Anterior cingulate cortex (tissue), 58 donors: ENCODE measurements at regions not wholly inside any gene's neighbourhood (a gene's known extent, or its start where the extent isn't known, plus 50 kb on each side); places are given as distances from the start of the nearest gene placed in this dataset.
A peak's percentile ranks its signal among the peaks of the same experiment; 100 is the strongest.

Source experiments
- DNase-seq, 58 donors: peaks; one replicate each; lab custom pipeline; 2025; lab: John Stamatoyannopoulos, UW

DNA sequence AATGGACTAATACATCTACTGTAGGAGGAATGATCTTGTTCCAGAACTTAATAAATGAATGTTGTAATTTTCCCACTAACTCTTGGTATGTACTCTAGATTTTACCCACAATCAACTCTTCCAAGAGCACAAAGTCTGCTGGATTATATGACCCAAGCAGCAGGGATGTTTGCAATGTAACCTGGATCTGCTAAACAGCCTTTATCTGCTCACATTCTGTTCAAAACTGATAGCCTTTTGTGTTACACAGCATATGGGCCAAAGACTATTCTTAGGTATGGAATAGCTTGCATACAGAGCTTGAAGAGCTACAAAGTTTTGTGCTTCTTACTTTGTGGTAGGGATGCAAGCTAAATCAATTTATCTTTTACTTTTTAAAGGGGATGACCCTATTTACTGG, 213.7 kb upstream of the DCN start:
- DNase-seq = no peak

DNA sequence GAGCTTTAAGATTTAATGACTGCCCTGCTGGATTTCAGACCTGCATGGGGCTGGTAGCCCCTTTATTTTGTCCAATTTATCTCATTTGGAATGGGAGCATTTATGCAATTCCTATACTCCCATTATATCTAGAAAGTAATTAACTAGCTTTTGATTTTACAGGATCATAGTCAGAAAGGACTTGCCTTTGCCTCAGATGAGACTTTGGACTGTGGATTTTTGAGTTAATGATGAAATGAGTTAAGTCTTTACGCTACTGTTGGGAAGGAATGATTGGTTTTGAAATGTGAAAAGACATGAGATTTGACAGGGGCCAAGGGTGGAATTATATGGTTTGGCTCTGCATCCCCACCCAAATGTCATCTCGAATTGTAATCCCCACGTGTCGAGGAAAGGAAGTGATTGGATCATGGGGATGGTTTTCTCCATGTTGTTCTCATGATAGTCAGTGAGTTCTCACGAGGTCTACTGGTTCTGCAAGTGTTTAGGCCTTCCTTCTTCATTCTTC, 213.1 kb upstream of the DCN start:
- no peak for DNase-seq

DNA sequence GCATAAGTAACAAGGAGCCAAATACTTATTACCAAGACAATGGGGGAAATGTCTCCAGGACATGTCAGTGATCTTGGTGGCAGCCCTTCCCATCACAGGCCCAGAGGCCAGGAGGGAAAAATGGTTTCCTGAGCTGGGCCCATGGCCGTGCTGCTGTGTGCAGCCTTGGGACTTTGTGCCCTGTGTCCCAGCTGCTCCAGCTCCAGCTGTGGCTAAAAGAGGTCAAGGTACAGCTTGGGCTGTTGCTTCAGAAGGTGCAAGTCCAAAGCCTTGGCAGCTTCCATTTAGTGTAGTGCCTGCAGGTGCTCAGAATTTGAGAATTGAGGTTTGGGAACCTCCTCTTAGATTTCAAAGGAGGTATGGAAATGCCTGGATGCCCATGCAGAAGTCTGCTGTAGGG, 212.3 kb upstream of the DCN start:
- no peak for DNase-seq

DNA sequence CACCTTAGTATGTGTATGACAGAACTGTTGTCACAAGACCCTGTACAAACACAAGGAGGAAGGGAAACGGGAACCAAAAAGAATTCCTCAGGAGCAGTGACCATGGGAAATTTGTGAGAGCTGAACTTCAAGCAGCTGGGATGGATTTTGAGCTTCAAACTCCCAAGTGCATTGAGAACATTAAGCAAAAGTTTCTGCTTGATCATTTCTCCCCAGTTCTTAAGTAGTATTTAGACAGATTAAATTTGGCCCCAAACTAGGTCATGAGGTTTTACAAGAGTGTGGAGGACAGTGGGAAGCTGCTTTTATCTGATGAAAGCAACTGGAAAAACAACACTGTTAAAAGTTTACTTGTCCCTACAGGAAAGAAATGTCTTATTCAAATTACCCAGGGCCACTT, 206.0 kb upstream of the DCN start:
- no peak for DNase-seq

DNA sequence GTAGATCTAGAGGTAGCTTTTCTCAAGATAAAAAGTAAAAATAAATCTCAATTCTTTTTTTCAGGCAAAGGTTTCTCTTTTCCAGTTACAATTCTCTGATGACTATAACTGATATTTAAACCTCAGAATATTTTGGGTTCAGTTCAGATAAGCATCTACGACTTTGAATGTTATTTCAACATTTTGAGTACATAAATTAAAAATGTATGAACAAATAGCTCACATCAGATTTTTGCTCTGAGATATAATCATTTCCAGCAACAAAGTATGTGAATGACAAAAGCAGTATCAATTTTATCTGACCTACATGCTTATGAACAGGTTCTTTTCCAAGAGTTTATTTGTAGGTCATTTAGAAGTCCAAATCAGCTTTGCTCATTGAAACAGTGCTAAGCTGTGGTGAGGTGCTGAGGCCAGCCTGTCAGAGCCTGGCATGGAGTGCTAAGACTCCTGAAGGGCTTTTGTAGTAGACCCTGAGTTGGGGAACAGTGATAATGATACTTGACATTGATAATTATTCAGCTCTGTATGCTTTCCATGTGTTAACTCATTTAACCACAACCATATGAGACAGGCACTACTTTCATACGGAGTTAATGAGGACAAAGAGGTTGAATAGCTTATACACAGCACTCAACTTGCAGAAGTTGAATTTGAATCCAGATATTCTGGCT, 205.0 kb upstream of the DCN start:
- no peak for DNase-seq

DNA sequence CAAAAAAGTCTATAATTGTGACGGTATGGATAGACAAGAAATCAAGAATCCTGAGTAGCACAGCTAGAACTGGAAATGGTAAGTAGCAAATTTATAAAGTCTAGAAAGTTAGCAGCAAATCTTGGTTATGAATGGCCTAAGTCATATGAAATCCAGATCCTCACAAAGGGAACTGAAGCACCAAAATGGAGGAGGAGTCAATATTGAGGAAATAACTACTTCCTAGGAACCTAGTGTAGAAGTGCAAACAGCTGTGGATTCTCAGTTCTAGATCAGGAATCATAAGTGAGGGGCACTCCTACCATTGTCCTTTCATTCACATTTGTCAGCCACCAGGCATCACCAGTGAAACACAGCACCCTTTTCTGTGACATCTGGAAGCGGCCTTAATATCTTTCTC, 202.2 kb upstream of the DCN start:
- DNase-seq = no peak

DNA sequence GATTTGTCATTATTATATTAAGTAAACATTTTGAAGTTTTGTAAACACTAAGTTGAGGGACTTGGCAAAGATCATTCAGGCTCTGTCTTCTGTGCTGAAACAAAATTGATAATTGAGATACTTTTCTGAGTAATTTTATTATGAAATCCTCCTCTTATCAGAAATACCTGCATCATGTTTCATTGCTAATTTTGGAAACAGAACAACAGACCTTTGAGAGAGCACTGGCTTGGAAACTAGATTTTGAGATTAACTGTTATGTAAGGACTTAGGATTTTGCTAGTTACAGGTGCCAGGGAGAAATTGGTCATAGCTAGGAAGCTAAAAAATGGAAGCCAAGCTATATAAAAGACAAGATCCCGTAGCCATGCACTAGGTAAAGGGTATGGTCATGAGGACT, 201.7 kb upstream of the DCN start:
- DNase-seq = no peak

DNA sequence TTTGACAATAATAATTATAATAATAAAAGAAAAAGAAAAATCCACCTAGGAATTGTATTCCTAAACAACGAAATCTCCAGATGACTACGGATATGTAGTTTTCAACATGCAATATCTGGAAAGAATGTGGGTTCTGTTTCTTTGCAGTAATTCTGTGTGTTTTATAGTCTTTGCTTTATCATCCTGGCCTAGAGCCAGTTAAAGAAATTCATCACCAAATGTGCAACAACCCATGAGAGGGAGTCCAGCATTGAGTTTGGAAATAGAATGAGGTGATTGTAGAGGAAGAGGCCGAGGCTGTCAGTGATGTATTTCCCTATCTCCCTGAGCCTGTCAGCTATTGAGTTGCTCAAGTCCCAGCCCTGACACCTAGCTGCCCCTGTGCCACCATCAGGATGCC, 200.5 kb upstream of the DCN start:
- DNase-seq = no peak

DNA sequence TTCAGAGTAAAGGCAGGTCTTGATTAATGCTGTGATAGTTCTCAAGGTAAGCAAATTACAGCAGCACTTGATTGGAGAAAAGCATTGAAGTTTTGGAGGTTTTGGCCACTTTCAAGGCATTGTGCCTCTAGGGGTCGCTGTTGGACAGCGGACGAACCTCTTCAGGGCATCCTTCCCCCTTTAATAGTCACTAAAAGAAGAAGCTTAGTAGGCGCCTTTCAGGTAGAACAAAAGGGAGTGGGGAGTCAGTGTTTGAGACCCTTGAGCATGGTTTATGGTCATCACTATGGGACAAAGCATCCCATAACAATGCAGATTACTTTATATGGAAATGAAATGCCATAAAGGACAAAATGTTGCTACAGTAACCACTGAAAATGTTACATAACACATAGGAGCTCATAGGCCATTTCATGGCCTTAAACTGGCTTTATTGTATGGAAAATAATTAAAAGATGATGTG, 199.5 kb upstream of the DCN start:
- DNase-seq = peak in 56 of 58 donors; percentile 8 to 93 (median 74)

DNA sequence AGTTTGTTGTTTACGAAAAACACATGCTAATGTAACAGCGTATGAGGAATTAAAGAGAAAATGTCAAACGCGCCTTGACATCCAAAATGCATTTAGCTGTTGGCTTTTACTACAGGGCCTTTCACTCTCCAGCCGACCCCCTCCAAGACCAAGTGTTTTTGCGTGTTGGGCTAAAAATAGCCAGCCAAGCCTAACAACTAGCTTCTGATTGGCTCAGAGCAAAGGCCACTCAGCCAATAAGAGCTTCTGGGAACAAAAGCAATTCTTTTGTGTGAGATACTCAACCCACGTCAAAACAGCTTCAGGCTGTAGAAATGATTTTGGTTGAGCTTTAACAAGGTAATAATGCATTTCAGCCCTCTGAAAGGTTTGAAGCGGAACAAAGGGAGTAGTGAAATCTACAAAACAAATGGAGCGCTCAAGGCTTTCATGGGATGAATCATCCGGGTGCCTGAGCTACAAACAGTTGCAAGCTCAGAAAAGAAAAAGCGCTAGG, 198.7 kb upstream of the DCN start:
- DNase-seq = peak in 56 of 58 donors; percentile 9 to 92 (median 70)

DNA sequence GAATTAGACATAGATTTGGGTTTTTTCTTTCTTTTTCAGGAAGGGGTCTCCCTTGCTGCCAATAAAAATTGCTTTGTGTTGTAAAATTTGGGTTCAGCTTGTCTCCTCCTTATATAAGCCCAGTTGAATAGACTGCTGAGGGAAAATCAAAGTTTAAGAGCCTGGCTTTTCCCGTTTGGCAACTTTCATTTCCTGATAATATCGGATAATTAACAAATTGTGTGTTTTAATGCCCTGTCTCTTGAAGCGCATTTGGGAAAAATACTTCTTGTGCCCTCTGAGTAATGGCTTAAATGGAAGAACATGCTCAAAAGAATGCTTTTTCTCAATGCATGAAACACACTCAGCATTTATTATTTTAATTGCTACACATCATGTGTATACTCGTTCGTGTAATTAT, 198.0 kb upstream of the DCN start:
- DNase-seq = no peak

DNA sequence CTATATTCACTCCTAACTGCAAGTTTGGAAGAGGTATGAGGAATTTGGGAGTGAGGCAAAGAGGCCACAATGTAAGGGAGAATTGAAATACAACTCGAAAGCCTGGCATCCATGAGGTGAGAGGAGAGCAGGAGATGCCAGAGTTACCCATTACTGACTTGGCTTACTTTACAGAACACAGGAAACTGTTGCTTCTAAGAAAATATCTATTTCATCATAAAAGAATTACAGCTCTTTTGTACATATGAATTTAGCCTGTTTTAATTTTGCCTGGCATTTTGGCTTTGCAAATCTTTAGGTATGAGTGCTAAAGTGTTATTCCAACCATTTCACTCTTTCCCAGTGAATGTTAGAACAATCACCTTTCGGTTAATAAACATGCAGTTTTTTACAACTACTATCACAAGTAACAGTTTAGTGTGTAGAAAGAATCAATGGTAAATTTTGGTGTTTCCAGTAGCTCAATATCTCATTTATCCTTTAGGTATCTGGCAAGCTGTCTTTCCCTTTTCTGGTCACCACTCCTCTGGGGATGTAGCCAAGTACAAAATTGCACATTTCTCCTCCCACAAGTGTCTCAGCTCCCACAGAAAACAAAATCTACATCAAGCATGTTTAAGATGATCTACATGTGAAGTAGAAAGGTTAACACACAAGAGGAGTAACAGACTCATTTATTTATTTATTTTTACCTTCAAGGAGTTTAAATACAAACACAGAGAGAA, 196.6 kb upstream of the DCN start:
- peak in 4 of 58 donors; percentile 0 to 47 (median 2) for DNase-seq

DNA sequence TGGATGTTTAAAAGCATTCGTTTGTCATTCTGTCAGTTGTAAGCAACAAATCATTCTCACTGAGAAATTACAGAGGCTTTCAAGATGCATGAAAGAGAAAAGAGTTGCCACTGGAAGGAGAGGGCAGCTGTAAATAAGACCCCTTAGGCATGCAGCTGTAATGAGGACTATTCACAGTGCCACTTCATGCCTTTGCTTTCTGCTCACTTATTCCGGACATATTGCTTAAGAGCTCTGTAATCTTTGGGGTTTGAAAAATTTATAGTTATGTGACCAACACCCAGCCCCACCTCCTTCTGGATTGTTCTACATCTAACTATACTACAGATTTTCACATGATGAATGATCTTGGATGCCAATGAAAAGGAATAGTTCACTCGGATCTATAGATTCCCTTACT, 194.8 kb upstream of the DCN start:
- DNase-seq = no peak

DNA sequence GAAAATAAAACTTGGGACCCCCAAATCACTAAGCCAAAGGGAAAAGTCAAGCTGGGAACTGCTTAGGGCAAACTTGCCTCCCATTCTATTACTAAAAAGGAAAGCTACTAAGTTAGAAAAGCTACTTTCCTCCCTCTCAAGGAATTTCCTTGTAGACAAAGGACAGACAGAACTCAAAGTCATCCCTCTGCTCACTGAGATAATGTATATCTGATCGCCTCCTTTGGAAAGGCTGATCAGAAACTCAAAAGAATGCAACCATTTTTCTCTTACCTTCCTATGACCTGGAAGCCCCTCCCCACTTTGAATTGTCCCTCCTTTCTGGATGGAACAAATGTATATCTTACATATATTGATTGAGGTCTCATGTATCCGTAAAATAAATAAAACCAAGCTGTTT, 190.5 kb upstream of the DCN start:
- no peak for DNase-seq

DNA sequence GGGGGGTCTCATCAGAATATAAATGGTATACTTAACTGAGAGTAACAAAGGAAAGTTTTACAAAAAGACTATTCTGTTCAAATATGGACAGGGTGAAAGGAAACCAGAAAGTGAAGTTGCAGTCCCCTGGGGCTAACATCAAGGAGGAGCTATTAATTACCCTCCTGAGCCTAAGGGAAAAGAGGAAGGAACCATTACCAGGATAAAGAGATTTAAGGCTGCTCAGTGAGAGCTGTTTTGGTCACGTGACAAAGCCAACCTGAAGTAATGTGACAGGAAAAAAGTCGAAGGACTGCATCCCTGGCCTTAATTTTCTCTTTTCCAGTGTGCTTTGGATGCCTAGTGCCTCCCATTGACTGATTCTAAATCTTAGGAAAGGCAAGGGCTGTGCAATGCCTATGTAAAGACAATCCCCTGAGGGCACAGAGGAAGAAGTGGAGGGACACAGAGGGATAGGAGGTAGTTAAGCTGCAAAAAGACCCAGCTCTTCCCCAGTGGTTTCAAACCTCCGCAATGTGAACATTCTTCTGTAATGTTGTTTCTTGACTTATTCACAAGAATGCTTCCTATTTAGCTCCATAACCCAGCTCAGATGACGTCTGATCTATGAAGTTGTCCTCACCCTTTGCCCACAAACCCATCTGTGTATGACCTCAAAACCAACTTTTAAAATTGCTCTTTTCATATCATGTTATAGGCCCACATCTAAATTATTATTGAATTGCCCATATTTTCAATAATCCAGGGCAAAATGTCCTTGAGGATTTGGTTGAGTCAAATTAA, 187.7 kb upstream of the DCN start:
- DNase-seq = no peak

DNA sequence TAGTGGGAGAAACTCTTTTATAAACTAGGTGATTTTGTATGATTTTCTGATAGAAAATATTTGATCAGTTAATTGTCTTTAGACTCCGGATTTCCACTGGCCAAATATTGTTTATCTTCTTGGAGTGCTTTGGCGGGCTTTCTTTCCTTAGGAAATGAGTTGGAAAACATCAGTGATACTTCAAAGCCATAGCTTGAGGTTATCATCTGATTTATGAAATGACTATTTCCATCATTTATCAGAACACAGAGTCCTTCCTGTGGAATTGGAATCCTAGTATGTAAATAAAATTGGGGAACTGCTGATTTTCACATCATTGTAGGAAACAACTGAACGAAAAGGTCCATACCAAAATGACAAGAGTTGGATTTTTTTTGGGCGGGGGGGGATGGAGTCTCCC, 186.0 kb upstream of the DCN start:
- DNase-seq = no peak

DNA sequence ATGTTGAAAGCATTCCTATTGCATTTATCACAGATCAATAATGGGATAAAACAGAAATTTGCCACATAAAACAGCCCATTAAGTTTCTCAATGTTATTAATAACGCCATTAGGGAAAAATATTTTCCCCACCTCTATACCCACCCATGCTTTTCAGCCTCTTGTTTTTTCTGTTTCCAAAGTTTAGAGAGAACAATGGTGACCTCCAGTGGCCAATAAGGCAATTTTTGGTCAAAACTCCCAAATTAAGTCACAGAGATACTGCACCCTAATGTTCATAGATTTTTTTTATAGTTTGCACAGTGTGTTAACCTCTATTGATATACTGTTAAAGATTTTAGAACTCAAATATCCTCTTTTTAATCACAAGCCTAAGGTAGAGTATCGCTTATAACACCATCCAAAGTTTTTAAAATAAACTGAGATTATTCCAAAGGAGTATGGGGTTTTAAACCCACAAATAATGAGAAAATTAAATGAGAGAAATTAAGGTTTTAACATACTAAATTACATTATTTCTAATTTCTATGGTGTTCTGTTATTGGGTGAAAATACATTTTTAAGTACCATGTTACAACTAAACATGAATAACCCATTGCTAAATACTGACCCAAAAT, 184.7 kb upstream of the DCN start:
- no peak for DNase-seq

DNA sequence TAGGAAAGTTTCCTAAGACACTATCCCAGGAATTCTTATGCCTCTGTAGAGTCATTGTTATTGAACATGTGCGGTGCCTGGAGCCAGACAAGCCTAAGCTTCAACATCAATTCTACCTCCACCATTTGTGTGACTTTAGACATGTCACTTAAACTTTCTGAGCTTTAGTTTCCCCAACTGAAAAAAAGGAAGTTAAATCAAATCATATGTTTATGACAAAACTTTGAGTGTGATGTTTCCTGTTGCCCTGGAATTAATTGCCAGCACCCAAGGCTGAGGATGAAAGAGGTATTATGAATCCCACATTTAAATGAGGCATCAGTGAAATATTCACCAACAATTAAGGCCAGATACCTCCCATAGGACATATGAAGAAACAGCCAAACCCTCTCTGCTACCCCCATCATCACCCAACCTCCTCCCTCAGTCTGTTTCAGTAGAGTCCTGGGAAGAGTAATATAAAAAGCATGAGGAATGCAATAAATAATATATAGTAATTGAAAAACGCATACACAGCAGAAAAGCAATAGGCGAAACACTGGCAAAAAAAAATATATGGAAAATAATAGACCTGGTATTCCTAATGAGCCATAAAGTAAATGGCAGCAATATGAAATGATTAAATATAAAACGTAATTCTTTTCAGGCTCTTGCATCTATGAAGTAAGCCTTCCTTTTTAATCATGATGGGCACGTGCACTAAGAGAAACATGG, 182.0 kb upstream of the DCN start:
- DNase-seq = no peak

DNA sequence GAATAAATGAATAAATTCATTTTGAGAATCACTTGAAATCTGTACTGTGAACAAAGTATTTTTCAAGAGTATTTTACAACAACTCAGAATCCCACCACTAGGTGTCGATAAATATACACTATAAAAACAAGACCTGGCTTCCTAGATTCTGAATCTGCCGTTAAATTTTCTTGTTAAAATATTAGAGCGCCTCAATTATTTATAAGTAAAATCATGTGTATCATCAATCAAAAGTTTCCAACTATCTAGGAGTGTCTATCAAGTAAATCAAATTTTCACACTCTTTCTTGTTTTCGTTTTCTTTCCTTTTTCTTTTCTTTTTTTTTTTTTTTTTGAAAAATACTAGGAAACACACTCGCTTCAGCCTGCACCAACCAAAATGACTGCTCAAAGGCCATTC, 179.2 kb upstream of the DCN start:
- peak in 1 of 58 donors; percentile 47 for DNase-seq

DNA sequence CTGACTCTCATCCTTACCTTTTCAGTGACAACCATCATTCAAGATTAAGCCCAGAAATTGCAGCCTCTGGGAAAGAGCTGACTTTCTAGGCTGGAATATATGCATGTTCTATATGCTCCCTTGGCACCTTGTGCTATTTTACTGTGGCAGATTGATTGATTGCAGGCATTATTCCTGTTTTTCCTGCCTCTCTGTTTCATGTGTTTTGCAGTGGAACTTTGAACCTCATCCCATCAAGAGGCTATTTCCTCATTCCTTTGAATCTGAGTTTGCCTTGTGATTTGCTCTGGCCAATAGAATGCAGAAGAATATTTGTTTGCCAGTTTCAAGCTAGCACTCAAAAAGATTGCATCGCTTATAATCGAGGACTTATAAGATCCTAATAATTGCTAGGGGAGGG, 174.8 kb upstream of the DCN start:
- DNase-seq = no peak
